Common myeloid progenitor, CD34-positive (primary cell): ENCODE measurements at regions not wholly inside any gene's neighbourhood (a gene's known extent, or its start where the extent isn't known, plus 50 kb on each side); places are given as distances from the start of the nearest gene placed in this dataset.

Experiments
- CTCF ChIA-PET: fragments of 350-600 bp; sonication (Branson Sonifier 250); formaldehyde crosslinking; loops from one replicate; lab custom pipeline; 2021; ENCODE audit warnings: antibody characterized with exemption; lab: Charles Lee
- POLR2A ChIA-PET: fragments of 350-600 bp; sonication (Branson Sonifier 250); formaldehyde crosslinking; loops from one replicate; lab custom pipeline; 2021; ENCODE audit warnings: antibody characterized with exemption; lab: Charles Lee
- DNase-seq, 3 donors: peaks; one replicate each; pipeline versions ENCODE4 v3.0.0 to v3.0.0-alpha.2; 2013
- H3K27ac ChIP-seq, 2 experiments: 1 replicate in 1 of 2; 2 replicates in 1 of 2; pipeline ENCODE4 v1.7.0; 2013; ENCODE audit warnings: inconsistent platforms in 2 of 2, low read length in 2 of 2, mild to moderate bottlenecking in 2 of 2, low read depth in 1 of 2, moderate library complexity in 1 of 2; ENCODE audit not compliant: severe bottlenecking in 2 of 2, insufficient read depth in 1 of 2, poor library complexity in 1 of 2
- H3K27me3 ChIP-seq, 5 experiments: replicated peaks in 2 of 5; 1 replicate in 3 of 5; 2 replicates in 2 of 5; pipeline versions ENCODE4 v1.6.1 to v1.7.0; 2013; ENCODE audit warnings: low read length in 4 of 5, mild to moderate bottlenecking in 2 of 5, moderate library complexity in 2 of 5, inconsistent platforms in 1 of 5; ENCODE audit not compliant: insufficient read depth in 5 of 5, control insufficient read depth in 4 of 5
- H3K36me3 ChIP-seq, 4 experiments: 1 replicate in 2 of 4; 2 replicates in 2 of 4; pipeline versions ENCODE4 v1.6.1 to v1.7.0; 2013; ENCODE audit warnings: low read length in 3 of 4, control low read depth in 1 of 4, mild to moderate bottlenecking in 1 of 4; ENCODE audit not compliant: control insufficient read depth in 4 of 4, insufficient read depth in 4 of 4
- H3K4me1 ChIP-seq, 4 experiments: 1 replicate in 3 of 4; 2 replicates in 1 of 4; pipeline versions ENCODE4 v1.6.1 to v1.7.1; 2013; ENCODE audit warnings: low read length in 3 of 4, mild to moderate bottlenecking in 3 of 4, control low read depth in 1 of 4, inconsistent platforms in 1 of 4, moderate library complexity in 1 of 4; ENCODE audit not compliant: control insufficient read depth in 4 of 4, insufficient read depth in 4 of 4; ENCODE audit errors: control extremely low read depth in 1 of 4
- H3K4me3 ChIP-seq, 7 experiments: 1 replicate in 4 of 7; 2 replicates in 3 of 7; pipeline versions ENCODE4 v1.5.1 to v1.7.0; 2013; ENCODE audit warnings: mild to moderate bottlenecking in 7 of 7, low read length in 6 of 7, moderate library complexity in 6 of 7, inconsistent platforms in 2 of 7, low read depth in 2 of 7, control low read depth in 1 of 7; ENCODE audit not compliant: insufficient read depth in 4 of 7, control insufficient read depth in 1 of 7; ENCODE audit errors: extremely low read depth in 1 of 7
- H3K9me3 ChIP-seq, 5 experiments: 1 replicate in 4 of 5; 2 replicates in 1 of 5; pipeline versions ENCODE4 v1.6.1 to v1.7.1; 2013; ENCODE audit warnings: low read length in 4 of 5, mild to moderate bottlenecking in 2 of 5, inconsistent platforms in 1 of 5, low read depth in 1 of 5, moderate library complexity in 1 of 5; ENCODE audit not compliant: control insufficient read depth in 4 of 5, insufficient read depth in 2 of 5; ENCODE audit errors: control extremely low read depth in 1 of 5
- WGBS: methylation state at CpG from one replicate; pipeline ENCODE4 v1.1.5; 2013; ENCODE audit not compliant: insufficient coverage; 5-methylcytosine and 5-hydroxymethylcytosine counted together

DNA sequence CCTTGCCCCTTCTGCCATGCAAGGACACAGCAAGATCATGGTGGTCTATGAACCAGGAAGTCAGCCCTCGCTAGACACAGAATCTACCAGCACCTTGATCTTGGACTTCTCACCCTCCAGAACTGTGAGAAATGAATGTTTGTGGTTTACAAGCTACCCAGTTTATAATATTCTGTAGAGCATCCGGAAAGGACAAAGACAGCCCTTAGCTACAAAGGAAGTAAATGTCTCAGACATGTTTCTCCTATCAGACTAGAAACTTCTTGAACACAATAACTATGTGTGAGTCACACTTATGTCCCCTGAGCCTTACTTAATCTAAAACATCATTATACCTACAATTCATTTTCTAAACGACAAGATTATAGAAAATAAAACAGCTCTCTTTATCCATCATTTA, 176.7 kb downstream of the KLHL28 start:
- H3K27ac ChIP-seq: no peak overlapping the region
- 100% methylated on average over 1 of the region's 3 CpGs for WGBS
- H3K4me3 ChIP-seq: no peak overlapping the region
- H3K9me3 ChIP-seq: no peaks in the 10 kb centered on the region
- no peak for DNase-seq
- POLR2A ChIA-PET: no interaction called here
- no peaks in the 10 kb centered on the region for H3K27me3 ChIP-seq
- H3K36me3 ChIP-seq: no peaks in the 10 kb centered on the region
- CTCF ChIA-PET: no interaction called here
- H3K4me1 ChIP-seq: no peaks in the 10 kb centered on the region

GRCh38 chr14:44783901-44784300, 177.8 kb downstream of the KLHL28 start:
- Histone ChIP-seq H3K36me3 (no peaks in the 10 kb centered on the region), H3K9me3 (no peaks in the 10 kb centered on the region), H3K4me1 (no peaks in the 10 kb centered on the region), H3K4me3 (no peak overlapping the region), H3K27ac (no peak overlapping the region), H3K27me3 (no peaks in the 10 kb centered on the region)
- ChIA-PET POLR2A (no interaction called here), CTCF (no interaction called here)
- DNase-seq: peak; percentile 4 to 44 (median 9)

GRCh38 chr14:44782775-44783238, 178.9 kb downstream of the KLHL28 start:
- Histone ChIP-seq H3K27ac (no peak overlapping the region), H3K27me3 (no peaks in the 10 kb centered on the region), H3K36me3 (no peaks in the 10 kb centered on the region), H3K9me3 (no peaks in the 10 kb centered on the region), H3K4me3 (no peak overlapping the region), H3K4me1 (no peaks in the 10 kb centered on the region)
- CTCF ChIA-PET: no interaction called here
- 80% methylated on average over 1 of the region's 1 CpG for WGBS
- peak in 1 of 3 donors; percentile 8 for DNase-seq
- POLR2A ChIA-PET: no interaction called here

DNA sequence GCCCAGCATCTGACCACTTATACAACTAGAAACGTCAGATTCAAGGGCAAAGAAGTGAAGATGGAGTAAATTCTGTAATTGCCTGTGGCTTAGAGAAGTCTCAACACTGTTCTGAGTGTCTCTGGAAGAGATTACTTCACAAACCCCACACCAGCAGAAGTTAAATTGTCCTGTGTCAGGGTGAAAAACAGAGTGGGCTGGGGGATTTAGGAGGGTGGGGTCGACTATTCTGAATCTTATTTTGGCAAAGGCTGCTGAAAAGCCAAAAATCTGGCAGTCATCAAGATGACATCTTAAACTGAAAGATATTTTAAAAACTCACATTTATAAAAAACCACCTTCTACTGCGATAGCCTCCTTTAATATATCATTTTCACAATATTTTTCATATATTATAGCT, 180.8 kb downstream of the KLHL28 start:
- ChIA-PET POLR2A (no interaction called here), CTCF (no interaction called here)
- no peaks in the 10 kb centered on the region for H3K4me1 ChIP-seq

GRCh38 chr14:44778604-44779003, 183.1 kb downstream of the KLHL28 start:
- DNase-seq: no peak
- Histone ChIP-seq H3K36me3 (no peaks in the 10 kb centered on the region), H3K27ac (no peak overlapping the region), H3K27me3 (no peaks in the 10 kb centered on the region), H3K4me1 (no peaks in the 10 kb centered on the region), H3K9me3 (no peaks in the 10 kb centered on the region), H3K4me3 (no peak overlapping the region)
- POLR2A ChIA-PET: no interaction called here
- WGBS: 80% methylated on average over 1 of the region's 2 CpGs
- CTCF ChIA-PET: no interaction called here

More for the DNA sequence above, 180.8 kb downstream of the KLHL28 start:
- H3K36me3 ChIP-seq: no peaks in the 10 kb centered on the region
- no peak overlapping the region for H3K27ac ChIP-seq
- no CpG with 5 or more reads among the region's 3 CpGs for WGBS
- no peaks in the 10 kb centered on the region for H3K9me3 ChIP-seq
- H3K27me3 ChIP-seq: no peaks in the 10 kb centered on the region
- H3K4me3 ChIP-seq: no peak overlapping the region
- no peak for DNase-seq

DNA sequence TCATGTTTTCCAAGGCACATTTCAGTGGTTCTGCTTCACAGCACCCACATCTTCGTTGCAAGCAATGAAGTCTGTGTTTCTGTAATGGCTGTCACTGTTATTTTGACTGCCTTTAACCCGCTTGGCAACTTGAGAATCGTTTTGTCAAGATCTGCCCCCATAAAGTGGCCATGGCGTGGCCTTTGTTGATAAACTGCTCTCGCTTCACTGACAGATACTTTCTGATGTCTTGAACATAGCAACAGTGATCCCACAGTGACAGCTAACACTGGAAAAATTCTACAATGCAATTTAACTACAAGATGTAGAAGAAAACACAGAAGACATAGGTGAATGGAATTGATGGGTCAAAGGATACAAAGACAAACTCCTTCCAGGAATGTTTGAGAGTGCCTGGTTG, 184.2 kb downstream of the KLHL28 start:
- Histone ChIP-seq H3K27me3 (no peaks in the 10 kb centered on the region), H3K36me3 (no peaks in the 10 kb centered on the region), H3K27ac (no peak overlapping the region), H3K4me1 (no peaks in the 10 kb centered on the region), H3K4me3 (no peak overlapping the region), H3K9me3 (no peaks in the 10 kb centered on the region)
- ChIA-PET CTCF (no interaction called here), POLR2A (no interaction called here)
- WGBS: 100% methylated on average over 3 of the region's 5 CpGs
- no peak for DNase-seq

DNA sequence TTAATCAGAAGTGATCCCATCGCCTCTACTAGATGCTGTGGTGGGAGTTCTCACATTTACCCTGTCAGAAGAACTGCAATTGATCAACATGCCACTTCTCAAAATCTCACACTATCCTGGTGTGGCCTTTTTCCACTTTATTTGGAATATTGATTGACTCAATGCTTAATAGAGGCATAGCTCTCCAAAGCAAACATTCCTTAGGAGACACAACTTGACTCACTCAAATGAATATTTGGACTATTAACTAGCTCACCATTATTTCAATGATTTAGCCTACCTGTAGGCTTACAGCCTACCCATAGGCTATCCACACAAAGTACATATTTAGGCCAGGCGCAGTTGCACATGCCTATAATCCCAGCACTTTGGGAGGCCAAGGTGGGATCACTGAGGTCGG, 186.5 kb downstream of the KLHL28 start:
- no peak for DNase-seq
- Histone ChIP-seq H3K4me3 (no peak overlapping the region), H3K27ac (no peak overlapping the region), H3K4me1 (no peaks in the 10 kb centered on the region), H3K9me3 (no peaks in the 10 kb centered on the region), H3K36me3 (no peaks in the 10 kb centered on the region), H3K27me3 (no peaks in the 10 kb centered on the region)
- POLR2A ChIA-PET: no interaction called here
- CTCF ChIA-PET: no interaction called here
- 89% methylated on average over 1 of the region's 3 CpGs for WGBS
